GM18508 (cell line): ENCODE measurements at regions not wholly inside any gene's neighbourhood (a gene's known extent, or its start where the extent isn't known, plus 50 kb on each side); places are given as distances from the start of the nearest gene placed in this dataset.
"Not testable (repeated sequence)": the region's sequence is repeated elsewhere in the genome, so short reads cannot be mapped to it uniquely, and the experiment has no call there.

Experiments
- ATAC-seq: cut with Tn5 transposase; IDR thresholded peaks from one replicate; pipeline ENCODE4 v1.9.1; 2021; ENCODE audit warnings: moderate number of reproducible peaks; ENCODE audit not compliant: insufficient read depth, unreplicated experiment

DNA sequence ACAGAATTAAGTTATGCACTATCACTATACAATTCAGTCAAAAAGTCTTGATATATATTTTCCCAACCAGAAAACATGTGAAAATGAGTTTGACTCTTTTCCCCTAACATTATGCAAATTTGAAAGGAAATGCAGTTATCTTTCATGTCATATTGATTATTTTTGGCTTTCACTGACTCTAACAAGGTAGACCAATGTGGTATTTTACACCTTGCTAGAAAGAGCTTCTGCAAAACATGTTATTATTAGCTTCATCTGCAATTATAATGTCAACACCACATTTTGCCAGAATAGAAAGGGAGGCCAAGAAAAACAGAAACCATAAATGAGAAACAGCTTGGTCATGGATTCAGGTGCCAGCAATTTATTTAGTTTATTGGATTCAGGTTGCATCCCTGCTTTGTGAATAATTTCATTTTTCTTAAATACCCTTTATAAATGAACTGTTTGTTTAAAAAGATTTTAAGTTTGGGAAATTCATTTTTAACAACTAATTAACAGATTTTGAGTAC is 226.1 kb upstream of the GJE1 start:
- ATAC-seq, result no peak

DNA sequence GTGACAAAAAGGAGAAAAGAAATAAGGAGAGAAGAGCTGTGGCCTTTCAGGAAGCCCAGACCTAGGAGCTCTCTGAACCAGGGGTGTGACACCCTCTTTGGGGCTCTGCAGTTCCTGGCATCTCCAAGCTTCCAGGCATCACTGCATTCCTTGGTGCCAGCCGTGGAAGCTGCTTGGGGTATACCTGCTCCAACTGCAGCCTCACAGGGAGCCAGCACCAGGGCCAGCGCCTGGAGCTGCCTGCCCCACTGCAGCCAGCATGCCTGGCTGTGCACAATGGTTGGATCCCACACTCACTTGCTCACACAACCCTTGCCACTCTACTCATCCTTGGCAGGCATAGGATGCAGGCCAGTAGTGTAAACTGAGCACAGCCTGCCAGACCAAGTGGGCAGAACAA is 242.1 kb upstream of the GJE1 start:
- no peak for ATAC-seq

DNA sequence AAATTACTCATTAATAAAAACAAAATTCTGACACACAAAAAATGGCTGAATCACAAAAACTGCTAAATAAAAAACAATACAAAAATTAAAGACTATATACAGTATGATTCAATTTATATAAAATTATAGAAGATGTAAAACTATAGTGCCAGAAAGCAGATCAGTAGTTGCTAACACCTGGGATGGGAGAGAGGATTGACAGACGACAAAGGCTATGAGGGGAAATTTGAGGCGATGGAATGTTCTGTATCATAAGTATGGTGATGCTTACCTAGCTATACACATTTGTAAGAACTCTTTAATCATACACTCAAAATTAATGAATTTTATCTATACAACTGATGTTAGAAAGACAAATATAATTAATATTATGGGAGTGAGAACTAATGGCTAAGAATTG is 247.9 kb upstream of the GJE1 start:
- no peak for ATAC-seq

DNA sequence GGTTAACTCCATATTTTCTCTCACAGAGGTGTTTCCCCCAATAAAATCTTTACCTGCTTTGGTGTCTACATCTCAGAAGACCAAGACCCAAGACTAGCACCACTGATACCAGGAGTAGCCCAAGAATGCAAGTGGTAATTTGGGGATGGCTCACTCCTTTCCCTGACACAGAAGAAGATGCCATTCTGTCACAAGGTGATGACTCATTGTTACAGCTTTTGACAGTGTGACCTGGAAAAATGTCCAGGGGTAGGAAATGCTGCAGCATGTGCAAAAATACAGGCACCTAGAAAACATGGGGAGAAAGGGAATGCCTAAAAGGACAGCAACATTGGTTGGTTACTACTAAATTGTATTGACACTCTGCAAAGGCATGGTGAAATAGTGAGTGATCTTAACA is 254.0 kb upstream of the GJE1 start:
- ATAC-seq, result no peak

DNA sequence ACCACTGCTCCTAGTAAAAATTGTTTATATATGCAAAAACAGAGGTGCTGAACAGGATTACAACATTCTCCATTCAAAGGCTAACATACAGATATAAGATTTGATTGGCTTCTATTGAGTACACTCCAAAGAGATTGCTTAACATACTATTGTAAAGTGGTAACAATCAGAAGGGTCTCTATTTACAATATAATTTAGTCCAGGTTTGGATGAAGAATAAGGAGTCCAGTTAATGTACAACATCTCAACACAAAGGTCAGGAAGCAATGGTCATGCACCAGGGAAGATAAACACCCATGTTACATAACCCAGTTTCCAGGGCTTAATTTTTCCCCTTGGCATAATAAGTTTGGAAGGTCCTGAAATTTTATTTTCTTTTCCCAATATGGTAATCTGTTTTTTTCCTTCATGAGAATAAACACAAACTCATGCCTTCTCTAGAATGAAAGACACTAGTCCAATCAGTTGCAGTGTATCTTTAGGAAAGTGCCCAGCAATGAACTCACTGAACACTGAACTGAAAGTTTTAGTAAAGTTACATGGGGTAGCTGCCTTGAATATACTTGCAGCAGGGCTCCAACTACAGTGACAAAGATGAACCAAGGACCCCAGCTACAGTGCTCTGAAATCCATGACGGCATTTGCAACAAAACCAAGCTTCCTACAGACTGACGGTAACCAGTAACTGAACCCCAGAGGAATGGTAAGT is 255.3 kb upstream of the GJE1 start:
- ATAC-seq, result no peak

DNA sequence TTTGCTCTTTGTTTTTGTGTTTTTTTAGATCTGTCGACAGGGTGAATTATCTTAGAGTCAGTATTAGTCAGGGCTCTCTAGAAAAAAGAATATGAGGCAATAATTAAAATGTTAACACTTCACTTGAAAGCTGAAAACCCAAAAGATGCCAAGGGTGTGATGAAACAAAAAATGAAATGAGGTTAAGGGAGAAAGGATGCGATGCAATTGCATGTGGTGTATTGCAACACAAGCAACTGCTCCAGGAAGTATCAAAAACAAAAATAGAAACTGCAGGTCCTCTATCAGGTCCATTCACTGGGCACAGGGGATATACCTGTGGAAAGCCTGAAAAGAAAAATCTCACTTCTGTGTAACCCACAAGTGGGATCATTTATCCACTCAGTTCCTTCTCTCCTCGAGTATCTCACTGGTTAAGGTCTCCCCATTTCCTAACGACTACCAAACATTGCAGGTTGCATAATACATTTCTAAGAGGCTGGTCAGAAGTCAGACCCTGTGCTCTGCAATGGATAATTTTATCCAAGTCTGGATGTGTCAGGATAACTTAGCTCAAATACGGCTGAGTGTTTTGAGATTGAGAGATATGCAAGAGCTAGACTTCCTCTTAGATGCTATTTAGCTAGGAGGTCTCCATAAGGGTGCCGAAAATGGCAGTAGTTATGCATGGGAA is 257.7 kb upstream of the GJE1 start:
- no peak for ATAC-seq

DNA sequence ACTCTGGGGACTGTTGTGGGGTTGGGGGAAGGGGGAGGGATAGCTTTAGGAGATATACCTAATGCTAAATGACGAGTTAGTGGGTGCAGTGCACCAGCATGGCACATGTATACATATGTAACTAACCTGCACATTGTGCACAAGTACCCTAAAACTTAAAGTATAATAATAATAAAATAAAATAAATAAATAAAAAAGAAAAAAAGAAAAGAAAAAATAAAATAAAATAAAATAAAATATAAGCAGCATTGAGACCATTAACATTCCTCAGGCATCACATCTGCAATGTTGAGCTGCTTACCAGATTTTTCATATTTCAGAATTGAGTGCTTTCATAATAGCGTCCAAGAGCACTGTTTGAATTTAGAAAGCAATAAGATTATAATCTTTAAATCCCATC is 263.2 kb upstream of the GJE1 start:
- ATAC-seq, result not testable (repeated sequence)

DNA sequence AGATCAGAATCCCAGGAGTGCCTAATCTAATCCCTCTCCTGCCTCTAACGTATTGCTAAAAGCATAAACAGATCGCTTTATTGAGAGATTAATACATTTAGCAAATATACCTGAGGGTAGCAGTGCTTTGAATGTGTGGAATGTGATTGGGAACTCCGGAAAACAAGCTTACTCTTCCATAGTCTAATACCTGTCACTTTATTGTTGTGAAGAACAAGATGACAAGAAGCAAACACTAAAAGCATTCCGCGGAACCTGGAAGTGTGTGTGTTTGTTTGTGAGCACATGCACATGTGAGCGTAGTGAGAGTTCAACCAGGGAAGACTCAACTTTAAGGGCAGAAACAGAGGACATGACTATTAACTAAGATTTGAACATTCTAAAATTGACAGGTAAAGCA is 265.0 kb upstream of the GJE1 start:
- ATAC-seq, result no peak

DNA sequence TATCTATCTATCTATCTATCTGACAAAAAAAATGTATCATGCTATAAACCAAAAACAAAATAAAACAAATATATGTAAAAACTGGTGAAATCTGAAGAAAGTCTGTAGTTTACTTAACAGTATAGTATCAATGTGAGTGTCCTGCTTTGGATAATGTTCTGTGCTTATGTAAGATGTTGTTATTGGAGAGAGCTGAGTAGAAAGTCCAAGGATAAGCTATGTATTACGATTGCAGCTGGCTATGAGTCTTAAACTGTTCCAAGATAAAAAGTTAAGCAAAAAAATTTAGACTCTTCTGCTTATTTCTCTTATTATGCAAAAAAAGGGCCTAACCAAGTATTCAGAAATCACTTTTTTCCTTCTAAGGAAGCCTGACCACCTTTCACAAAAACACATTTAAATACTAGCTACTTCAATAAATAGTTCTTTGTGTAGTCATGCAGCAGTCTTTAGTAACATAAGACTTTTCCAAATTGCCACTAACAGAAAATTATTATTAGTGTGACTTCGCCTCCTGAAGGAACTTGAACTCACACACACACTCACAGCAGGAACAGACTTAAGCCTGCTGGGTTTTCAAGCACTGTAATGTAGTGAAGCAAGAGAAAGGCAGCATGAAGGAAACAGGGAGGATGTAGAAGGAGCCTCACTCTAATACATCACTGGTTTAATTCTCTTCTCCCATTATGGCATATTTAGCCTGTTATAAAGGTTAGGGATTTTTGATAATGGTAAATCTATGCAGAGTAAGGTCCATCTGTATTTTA is 265.8 kb upstream of the GJE1 start:
- ATAC-seq, result no peak

DNA sequence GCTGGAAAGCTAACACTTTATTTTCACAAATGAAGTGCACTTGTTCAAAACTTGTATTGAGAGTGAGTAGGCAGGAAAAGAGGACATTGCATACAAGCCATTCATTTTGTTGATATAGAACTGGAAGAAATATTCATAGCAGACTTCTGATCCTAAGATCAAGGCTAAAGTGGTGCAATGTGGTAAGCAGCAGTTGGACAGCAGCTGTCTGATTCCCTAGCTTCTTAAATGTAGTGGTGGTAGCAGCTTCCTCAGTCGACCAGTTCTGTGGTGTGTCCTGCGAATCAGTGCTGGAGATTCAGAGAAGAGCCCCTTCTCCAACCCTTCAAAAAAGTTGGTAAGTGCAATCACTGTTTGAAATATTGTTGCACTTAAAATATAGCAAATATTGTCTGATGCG is 281.7 kb upstream of the GJE1 start:
- no peak for ATAC-seq

DNA sequence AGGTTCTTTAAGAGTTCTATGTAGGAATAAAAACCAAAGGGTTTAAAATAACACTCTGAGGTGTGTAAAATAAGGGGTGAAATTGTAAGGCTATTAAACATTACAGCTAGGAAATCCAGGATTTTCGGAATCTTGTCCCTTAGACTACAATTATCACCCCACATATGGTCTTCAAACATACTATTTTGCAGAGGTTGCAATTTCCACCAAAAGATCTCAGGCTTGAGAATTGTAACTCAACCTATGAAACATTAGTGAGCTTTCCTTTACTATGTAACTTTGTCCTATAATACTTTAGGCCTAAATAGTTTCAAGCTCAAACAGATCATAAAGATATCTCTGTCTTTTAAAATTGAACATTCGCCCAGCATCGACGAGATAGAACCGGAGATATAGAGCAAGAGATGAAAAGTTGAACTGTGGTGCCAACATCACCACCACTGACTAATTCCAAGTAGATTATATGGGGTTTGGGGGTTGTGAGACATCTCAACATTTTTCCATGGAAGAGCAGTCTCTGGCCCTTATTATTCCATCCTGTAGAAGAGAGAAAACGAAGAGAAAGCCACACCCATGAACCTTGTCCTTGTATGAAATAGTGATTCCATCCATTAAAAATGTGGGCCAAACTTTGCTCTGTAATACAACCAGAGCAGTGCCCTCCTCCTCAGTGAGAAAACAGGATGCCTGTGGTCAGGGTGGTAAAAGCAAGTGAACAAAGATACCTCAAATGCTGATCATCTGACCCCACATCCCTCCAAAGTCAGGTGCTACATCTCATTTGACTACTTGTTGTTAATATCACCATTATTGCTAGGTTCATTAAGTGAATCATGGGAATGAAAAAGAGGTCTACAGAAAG is 284.5 kb upstream of the GJE1 start:
- no peak for ATAC-seq

DNA sequence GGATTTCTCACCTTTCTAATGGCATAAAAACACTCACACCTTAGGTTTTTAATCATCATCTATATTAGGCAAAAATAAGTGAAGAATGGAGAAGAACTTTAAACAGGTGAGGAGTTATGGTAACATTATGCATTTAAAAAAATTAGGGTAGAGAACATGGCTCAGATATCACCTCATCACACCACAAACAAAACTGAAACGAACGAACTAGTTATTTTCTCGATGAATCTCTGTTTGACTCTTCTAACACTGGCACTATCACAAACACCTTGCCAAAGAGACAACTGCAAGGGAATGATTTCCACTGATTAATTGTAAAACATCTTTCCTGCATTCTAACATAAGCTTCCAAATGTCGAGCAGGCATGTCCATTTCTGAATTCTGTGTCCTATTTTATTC is 286.1 kb upstream of the GJE1 start:
- no peak for ATAC-seq

DNA sequence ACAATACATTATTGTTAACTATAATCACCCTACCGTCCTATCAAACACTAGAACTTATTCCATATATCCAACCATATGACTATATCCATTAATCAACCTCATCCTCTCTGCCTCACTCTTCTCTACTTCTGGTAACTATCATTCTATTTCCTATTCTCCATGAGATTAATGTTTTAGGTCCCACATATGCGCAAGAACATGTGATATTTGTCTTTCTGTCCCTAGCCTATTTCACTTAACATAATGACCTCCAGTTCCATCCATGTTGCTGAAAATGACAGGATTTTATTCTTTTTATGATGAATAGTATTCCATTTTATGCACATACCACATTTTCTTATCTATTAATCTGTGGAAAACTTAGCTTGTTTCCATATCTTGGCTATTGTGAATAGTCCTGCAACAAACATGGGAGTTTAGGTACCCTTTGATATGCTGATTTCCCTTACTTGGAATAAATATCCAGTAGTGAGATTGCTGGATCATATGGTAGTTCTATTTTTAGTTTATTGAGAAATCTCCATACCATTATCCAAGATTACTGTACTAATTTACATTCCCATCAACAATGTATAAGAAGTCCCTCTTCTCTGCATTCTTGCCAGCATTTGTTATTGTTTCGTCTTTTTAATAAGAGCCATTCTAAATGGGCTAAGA is 289.4 kb upstream of the GJE1 start:
- ATAC-seq, result no peak

DNA sequence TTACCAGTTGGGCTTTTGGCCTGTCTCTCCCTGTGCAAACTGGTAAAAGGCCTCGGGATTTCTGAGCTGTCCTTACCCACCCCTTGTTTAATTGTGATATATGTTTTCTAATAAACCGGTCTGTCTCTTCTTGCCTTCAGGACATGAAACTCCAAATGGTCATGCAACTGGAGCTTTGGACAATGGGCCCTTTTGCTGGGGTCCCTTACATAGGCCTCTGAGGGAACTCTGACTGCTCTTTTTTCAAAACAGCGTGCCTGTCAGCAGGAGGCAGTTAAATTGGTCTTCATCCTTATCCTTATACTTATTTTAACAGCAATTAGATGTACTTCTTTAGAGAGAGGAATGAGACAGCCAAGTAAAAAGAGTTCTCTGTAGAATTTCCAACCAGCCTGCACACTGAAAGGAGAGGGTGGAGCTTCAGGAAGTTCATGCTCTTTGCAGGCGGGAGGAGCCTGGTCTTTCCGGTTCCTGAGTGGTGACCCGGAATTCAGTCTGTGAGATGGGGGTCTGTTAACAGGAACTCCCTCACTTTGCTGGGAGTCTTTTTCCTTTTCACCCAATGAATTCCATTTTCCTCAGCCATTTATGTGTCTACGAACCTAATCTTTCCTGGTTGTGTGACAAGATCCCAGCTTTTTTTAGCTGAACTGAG is 299.6 kb upstream of the GJE1 start:
- ATAC-seq, result no peak

DNA sequence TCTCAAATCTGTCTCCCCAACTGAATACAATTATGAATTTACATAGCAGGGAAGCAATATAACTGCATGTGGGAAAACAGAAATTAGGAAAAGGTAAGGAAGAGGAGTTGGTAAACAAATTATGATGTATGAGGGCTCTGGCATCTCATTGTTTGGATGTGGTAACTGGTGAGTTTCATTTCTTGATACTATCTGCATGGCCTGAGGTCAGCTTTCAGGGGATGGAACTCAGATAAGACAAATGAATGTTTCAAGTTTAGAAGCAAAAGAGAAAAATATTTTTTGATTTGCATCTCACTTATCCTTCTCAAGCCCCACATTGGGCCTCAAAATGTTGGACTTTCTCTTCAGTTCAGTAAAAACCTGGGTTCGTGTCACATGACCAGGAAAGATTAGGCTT is 302.2 kb upstream of the GJE1 start:
- no peak for ATAC-seq

DNA sequence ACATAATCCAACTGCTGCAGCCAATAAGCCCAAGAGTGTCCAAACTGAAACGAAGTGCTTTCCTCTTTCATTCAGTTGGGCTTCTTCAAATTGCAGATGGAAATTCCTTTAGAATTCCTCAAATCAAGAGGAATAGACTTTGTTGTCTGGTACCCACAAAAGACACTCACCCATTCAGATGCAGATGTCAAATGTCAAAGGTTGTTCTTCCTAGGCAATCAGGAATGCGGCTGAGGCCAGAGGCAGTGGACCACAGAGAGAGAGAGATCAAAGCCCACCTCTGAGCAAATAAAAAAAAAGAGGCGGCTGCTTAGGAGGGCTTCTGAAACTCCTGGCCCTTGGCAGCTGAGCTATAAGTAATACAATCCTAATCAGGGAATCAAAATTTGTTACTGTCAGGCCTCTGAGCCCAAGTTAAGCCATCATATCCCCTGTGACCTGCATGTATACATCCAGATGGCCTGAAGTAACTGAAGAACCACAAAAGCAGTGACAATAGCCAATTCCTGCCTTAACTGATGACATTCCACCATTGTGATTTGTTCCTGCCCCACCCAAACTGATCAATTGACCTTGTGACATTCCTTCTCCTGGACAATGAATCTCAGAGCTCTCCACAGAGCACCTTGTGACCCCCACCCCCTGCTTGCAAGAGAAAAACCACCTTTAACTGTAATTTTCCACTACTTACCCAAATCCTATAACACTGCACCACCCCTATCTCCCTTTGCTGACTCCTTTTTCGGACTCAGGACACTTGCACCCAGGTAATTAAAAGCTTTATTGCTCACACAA is 303.0 kb upstream of the GJE1 start:
- no peak for ATAC-seq

DNA sequence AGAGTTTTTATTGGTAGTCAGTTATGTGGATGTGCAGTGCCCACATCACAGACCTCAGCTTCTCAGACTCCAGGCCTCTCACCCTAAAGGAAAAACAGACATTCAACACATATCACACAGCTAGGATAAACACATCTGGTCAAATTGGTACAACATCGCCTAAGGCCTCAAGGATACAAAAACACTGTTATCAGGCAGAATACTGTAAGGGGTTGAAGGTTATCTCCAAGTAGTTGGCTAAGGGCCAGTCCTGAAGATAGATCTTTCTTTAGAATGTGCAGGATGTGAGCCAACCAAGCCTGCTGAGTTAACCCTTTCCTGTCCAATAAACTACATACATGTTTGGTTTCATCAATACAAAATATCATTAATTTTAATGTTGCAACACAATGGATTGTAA is 308.4 kb upstream of the GJE1 start:
- no peak for ATAC-seq

DNA sequence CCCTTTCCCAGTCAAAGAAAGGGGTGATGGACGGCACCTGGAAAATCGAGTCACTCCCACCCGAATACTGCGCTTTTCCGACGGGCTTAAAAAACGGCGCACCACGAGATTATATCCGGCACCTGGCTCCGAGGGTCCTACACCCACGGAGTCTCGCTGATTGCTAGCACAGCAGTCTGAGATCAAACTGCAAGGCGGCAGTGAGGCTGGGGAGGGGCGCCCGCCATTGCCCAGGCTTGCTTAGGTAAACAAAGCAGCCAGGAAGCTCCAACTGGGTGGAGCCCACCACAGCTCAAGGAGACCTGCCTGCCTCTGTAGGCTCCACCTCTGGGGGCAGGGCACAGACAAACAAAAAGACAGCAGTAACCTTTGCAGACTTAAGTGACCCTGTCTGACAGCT is 317.7 kb upstream of the GJE1 start:
- not testable (repeated sequence) for ATAC-seq

DNA sequence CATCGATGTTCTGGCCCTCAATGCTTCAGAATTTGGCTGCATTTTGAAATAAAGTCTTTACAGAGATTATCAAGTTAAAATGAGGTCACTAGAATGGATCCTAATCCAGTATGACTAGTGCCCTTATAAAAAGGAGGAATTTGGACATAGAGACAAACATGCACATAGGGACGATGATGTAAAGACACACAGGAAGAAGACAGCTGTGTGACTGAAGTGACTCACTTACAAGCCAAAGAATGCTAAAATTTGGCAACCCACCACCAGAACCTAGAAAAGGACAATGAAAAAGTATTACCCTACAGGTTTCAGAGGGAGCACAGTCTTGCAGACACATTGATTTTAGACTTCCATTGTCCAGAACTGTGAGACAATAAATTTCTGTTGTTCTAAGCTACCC is 322.8 kb upstream of the GJE1 start:
- no peak for ATAC-seq
